Glutamatergic neuron (in vitro differentiated cells): ENCODE measurements at regions not wholly inside any gene's neighbourhood (a gene's known extent, or its start where the extent isn't known, plus 50 kb on each side); places are given as distances from the start of the nearest gene placed in this dataset.

Experiments
- DNase-seq: peaks from one replicate; pipeline ENCODE4 v3.0.0; 2022
- H3K27ac Mint-ChIP-seq: one replicate; pipeline ENCODE4 v1.8.0; 2020; ENCODE audit warnings: mild to moderate bottlenecking, mixed read lengths, inconsistent platforms; ENCODE audit not compliant: unreplicated experiment
- H3K27me3 Mint-ChIP-seq: one replicate; pipeline ENCODE4 v1.8.0; 2020; ENCODE audit warnings: mild to moderate bottlenecking, moderate library complexity, mixed read lengths, inconsistent platforms; ENCODE audit not compliant: unreplicated experiment
- H3K36me3 Mint-ChIP-seq: one replicate; pipeline ENCODE4 v1.8.0; 2020; ENCODE audit warnings: mild to moderate bottlenecking, mixed read lengths, inconsistent platforms; ENCODE audit not compliant: unreplicated experiment
- H3K4me1 Mint-ChIP-seq: one replicate; pipeline ENCODE4 v1.8.0; 2020; ENCODE audit warnings: mild to moderate bottlenecking, low read depth, mixed read lengths, inconsistent platforms; ENCODE audit not compliant: unreplicated experiment
- H3K4me3 Mint-ChIP-seq: one replicate; pipeline ENCODE4 v1.8.0; 2020; ENCODE audit warnings: mild to moderate bottlenecking, mixed read lengths, inconsistent platforms; ENCODE audit not compliant: unreplicated experiment
- H3K9me3 Mint-ChIP-seq: one replicate; pipeline ENCODE4 v1.8.0; 2020; ENCODE audit warnings: mild to moderate bottlenecking, moderate library complexity, mixed read lengths, inconsistent platforms; ENCODE audit not compliant: unreplicated experiment
- CTCF ChIP-seq: fragments of 200-600 bp; sonication (generic); IDR thresholded peaks from one replicate; pipeline ENCODE4 v1.5.0; 2021; ENCODE audit not compliant: partially characterized antibody, unreplicated experiment

DNA sequence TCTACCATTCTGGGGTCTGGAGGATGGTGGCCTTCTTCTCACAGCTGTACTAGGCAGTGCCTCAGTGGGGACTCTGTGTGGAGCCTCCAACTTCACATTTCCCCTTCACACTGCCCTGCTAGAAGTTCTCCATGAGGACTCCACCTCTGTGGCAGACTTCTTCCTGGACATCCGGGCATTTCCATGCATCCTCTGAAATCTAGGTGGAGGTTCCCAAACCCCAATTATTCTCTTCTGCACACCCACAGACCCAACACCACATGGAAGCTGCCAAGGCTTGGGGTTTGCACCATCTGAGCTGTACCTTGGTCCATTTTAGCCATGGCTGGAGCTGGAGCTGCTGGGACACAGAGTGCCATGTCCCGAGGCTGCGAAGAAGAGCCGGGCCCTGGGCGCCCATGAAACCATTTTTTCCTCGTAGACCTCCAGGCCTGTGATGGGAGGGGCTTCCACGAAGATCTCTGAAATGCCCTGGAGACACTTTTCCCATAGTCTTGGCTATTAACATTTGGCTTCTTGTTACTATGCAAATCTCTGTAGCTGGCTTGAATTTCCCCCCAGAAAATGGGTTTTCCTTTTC, 170.5 kb downstream of the FOXD2 start:
- no peaks in the 10 kb centered on the region for H3K4me1 Mint-ChIP-seq
- TF ChIP-seq CTCF: no peak
- peaks cover 2% of the 10 kb centered on the region for H3K27me3 Mint-ChIP-seq
- DNase-seq: no peak
- H3K27ac Mint-ChIP-seq: no peak overlapping the region
- H3K4me3 Mint-ChIP-seq: no peak overlapping the region
- peaks cover 19% of the 10 kb centered on the region for H3K36me3 Mint-ChIP-seq
- peaks cover 2% of the 10 kb centered on the region for H3K9me3 Mint-ChIP-seq

DNA sequence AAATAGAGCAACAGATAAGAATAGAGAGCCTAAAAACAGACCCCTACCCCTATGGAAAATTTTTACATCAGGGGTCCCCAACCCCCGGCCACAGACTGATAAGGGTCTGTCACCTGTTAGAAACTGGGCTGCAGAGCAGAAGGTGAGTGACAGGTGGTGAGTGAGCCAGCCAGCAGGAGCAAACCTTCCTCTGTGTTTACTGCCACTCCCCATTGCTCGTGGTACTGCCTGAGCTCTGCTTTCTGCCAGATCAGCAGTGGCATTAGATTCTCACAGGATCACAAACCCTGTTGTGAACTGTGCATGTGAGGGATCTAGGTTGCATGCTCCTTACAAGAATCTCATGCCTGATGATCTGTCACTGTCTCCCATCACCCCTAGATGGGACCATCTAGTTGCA, 174.1 kb downstream of the FOXD2 start:
- DNase-seq: no peak
- H3K27me3 Mint-ChIP-seq: peaks cover 8% of the 10 kb centered on the region
- H3K9me3 Mint-ChIP-seq: peaks cover 2% of the 10 kb centered on the region
- no peak overlapping the region for H3K4me3 Mint-ChIP-seq
- no peak for TF ChIP-seq CTCF
- no peak overlapping the region for H3K27ac Mint-ChIP-seq
- H3K36me3 Mint-ChIP-seq: peaks cover 19% of the 10 kb centered on the region
- H3K4me1 Mint-ChIP-seq: no peaks in the 10 kb centered on the region

- no peaks in the 10 kb centered on the region for H3K4me1 Mint-ChIP-seq
- H3K9me3 Mint-ChIP-seq: no peaks in the 10 kb centered on the region
- no peak for DNase-seq
- no peak overlapping the region for H3K4me3 Mint-ChIP-seq
- no peak for TF ChIP-seq CTCF
- H3K36me3 Mint-ChIP-seq: peaks cover 14% of the 10 kb centered on the region
- no peak overlapping the region for H3K27ac Mint-ChIP-seq
- H3K27me3 Mint-ChIP-seq: peaks cover 8% of the 10 kb centered on the region
Measured at GRCh38 chr1:47612819-47613218, 175.0 kb downstream of the FOXD2 start.

GRCh38 chr1:47616036-47616435, 178.2 kb downstream of the FOXD2 start:
- peaks cover 6% of the 10 kb centered on the region for H3K27me3 Mint-ChIP-seq
- no peak overlapping the region for H3K4me3 Mint-ChIP-seq
- no peaks in the 10 kb centered on the region for H3K36me3 Mint-ChIP-seq
- no peak for DNase-seq
- no peaks in the 10 kb centered on the region for H3K9me3 Mint-ChIP-seq
- no peak overlapping the region for H3K27ac Mint-ChIP-seq
- TF ChIP-seq CTCF: no peak
- H3K4me1 Mint-ChIP-seq: no peaks in the 10 kb centered on the region

DNA sequence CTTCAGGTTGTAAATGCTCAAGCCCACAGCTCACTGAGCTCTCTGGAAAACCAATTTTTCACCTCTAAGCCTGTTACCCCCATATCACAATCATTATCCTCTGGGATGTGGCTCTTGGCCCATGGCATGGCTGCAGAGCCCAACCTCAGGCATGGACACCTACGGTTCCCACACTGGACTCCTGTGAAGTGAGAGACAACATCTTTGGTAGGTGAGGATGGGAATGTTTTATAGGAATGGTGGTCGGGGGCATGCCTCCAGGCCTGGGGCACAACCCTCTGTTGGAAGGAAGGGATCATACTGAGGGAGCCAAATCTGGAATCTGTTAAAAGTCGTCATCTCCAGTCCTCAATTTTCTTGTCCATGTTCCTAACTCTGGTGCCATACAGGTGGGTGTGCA, 179.1 kb downstream of the FOXD2 start:
- no peaks in the 10 kb centered on the region for H3K4me1 Mint-ChIP-seq
- no peak overlapping the region for H3K27ac Mint-ChIP-seq
- H3K9me3 Mint-ChIP-seq: no peaks in the 10 kb centered on the region
- H3K27me3 Mint-ChIP-seq: peaks cover 6% of the 10 kb centered on the region
- H3K36me3 Mint-ChIP-seq: no peaks in the 10 kb centered on the region
- no peak overlapping the region for H3K4me3 Mint-ChIP-seq
- no peak for DNase-seq
- no peak for TF ChIP-seq CTCF
